Calu3 (cell line): ENCODE measurements at regions not wholly inside any gene's neighbourhood (a gene's known extent, or its start where the extent isn't known, plus 50 kb on each side); places are given as distances from the start of the nearest gene placed in this dataset.

Experiments
- BruUV-seq: library from RNA; stranded (reverse); fragments of 400-500 nt; replicated peaks from 2 replicates; lab custom pipeline; 2021; lab: Mats Ljungman, UMichigan
- CTCF ChIA-PET: fragments of 300-600 bp; sonication (Branson Sonifier 250); formaldehyde crosslinking; loops from one replicate; lab custom pipeline; 2022; ENCODE audit warnings: antibody characterized with exemption; lab: Charles Lee
- DNase-seq: peaks from one replicate; pipeline ENCODE4 v3.0.0; 2022
- H3K27ac Mint-ChIP-seq: one replicate; pipeline ENCODE4 v1.8.0; 2022; ENCODE audit warnings: mixed read lengths; ENCODE audit not compliant: unreplicated experiment
- H3K27me3 Mint-ChIP-seq: one replicate; pipeline ENCODE4 v1.8.0; 2022; ENCODE audit warnings: mixed read lengths; ENCODE audit not compliant: unreplicated experiment
- H3K36me3 Mint-ChIP-seq: one replicate; pipeline ENCODE4 v1.8.0; 2022; ENCODE audit warnings: mild to moderate bottlenecking, moderate library complexity, mixed read lengths; ENCODE audit not compliant: insufficient read depth, unreplicated experiment
- H3K4me1 Mint-ChIP-seq: one replicate; pipeline ENCODE4 v1.8.0; 2022; ENCODE audit warnings: mild to moderate bottlenecking, low read depth, mixed read lengths; ENCODE audit not compliant: unreplicated experiment
- H3K4me3 Mint-ChIP-seq: one replicate; pipeline ENCODE4 v1.8.0; 2022; ENCODE audit warnings: mild to moderate bottlenecking, low read depth, moderate library complexity, mixed read lengths; ENCODE audit not compliant: unreplicated experiment
- H3K9me3 Mint-ChIP-seq: one replicate; pipeline ENCODE4 v1.8.0; 2022; ENCODE audit warnings: low read depth, mixed read lengths; ENCODE audit not compliant: unreplicated experiment
- CTCF ChIP-seq: fragments of 200-600 bp; IDR thresholded peaks from one replicate; pipeline ENCODE4 v1.8.0; 2022; ENCODE audit warnings: antibody characterized with exemption; ENCODE audit not compliant: unreplicated experiment
- intact Hi-C: fragments of 100-400 bp; cut with micrococcal nuclease; formaldehyde crosslinking; loops from one replicate; pipeline ENCODE4 v1.10.0; 2022; ENCODE audit not compliant: unreplicated experiment

- no peak for DNase-seq
- no peaks in the 10 kb centered on the region for H3K9me3 Mint-ChIP-seq
- H3K27ac Mint-ChIP-seq = no peak overlapping the region
- H3K4me1 Mint-ChIP-seq = peaks cover 8% of the 10 kb centered on the region
- CTCF ChIA-PET = no interaction called here
- H3K4me3 Mint-ChIP-seq = no peak overlapping the region
- no TSS peak for BruUV-seq
- intact Hi-C loops = loop anchor here (5.0 to 10.0 kb wide), 3 partner anchors 47 to 620 kb away; no protein-coding TSS in a partner anchor
- TF ChIP-seq CTCF = no peak
- H3K36me3 Mint-ChIP-seq = no peaks in the 10 kb centered on the region
- peaks cover 19% of the 10 kb centered on the region for H3K27me3 Mint-ChIP-seq
These were observed 62.0 kb upstream of the THY1 start for GRCh38 chr11:119484741-119485605.

- H3K9me3 Mint-ChIP-seq = no peaks in the 10 kb centered on the region
- H3K27me3 Mint-ChIP-seq = peaks cover 26% of the 10 kb centered on the region
- no TSS peak for BruUV-seq
- H3K4me1 Mint-ChIP-seq = peaks cover 8% of the 10 kb centered on the region
- no peaks in the 10 kb centered on the region for H3K36me3 Mint-ChIP-seq
- no peak overlapping the region for H3K4me3 Mint-ChIP-seq
- CTCF ChIA-PET = interaction anchor here (1.0 kb wide), 1 partner anchor 50 kb away, joined by 3 read pairs; no protein-coding TSS in a partner anchor
- intact Hi-C loops = loop anchor here (5.0 to 10.0 kb wide), 3 partner anchors 48 to 621 kb away; no protein-coding TSS in a partner anchor
- no peak overlapping the region for H3K27ac Mint-ChIP-seq
- DNase-seq = no peak
- no peak for TF ChIP-seq CTCF
These were observed 61.0 kb upstream of the THY1 start for GRCh38 chr11:119483881-119484371.

DNA sequence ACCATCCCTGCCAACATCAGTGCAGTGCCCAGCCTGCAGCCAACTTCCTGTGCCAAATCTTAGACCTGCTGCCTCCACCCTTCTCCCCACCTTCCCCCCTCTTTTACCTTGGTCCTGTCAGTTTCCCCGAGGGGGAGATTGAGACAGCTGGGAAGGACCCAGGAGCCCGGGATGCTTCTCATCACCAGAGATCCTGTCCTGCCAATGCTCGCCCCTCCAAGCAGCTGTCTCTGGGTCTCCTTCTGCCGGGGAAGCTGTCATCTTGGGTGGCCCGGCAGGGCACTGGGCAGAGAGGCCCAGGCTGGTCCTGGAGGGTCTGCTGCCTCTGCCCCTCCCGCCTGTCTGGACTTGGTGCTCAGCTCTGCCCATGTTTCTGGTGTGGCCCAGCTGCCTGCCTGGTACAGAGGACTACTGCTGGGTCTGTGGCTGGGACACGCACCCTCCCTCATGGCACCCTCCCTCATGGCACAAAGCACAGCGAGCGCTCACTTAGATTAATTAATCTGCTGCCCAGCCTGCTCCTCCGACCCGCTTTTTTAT, 60.4 kb upstream of the THY1 start:
- Mint-ChIP-seq H3K36me3 (no peaks in the 10 kb centered on the region), H3K4me3 (no peak overlapping the region), H3K9me3 (no peaks in the 10 kb centered on the region), H3K27ac (no peak overlapping the region), H3K4me1 (peaks cover 8% of the 10 kb centered on the region), H3K27me3 (peaks cover 26% of the 10 kb centered on the region)
- CTCF ChIA-PET = interaction anchor here (1.0 kb wide), 1 partner anchor 51 kb away, joined by 3 read pairs; no protein-coding TSS in a partner anchor
- DNase-seq = no peak
- TF ChIP-seq CTCF = no peak
- intact Hi-C loops = loop anchor here (5.0 to 10.0 kb wide), 3 partner anchors 49 to 621 kb away; no protein-coding TSS in a partner anchor
- BruUV-seq = no TSS peak

- Mint-ChIP-seq H3K4me3 (no peak overlapping the region), H3K36me3 (no peaks in the 10 kb centered on the region), H3K4me1 (peaks cover 8% of the 10 kb centered on the region), H3K27ac (no peak overlapping the region), H3K27me3 (peaks cover 27% of the 10 kb centered on the region), H3K9me3 (no peaks in the 10 kb centered on the region)
- intact Hi-C loops = loop anchor here (5.0 to 10.0 kb wide), 3 partner anchors 50 to 622 kb away; no protein-coding TSS in a partner anchor
- no TSS peak for BruUV-seq
- no peak for DNase-seq
- no peak for TF ChIP-seq CTCF
- CTCF ChIA-PET = interaction anchor here (0.6 kb wide), 1 partner anchor 182 kb away, joined by 5 read pairs; no protein-coding TSS in a partner anchor
These were observed 59.6 kb upstream of the THY1 start for GRCh38 chr11:119482521-119483011.
